ENCODE measurements at regions not wholly inside any gene's neighbourhood (a gene's known extent, or its start where the extent isn't known, plus 50 kb on each side); places are given as distances from the start of the nearest gene placed in this dataset.
A peak's percentile ranks its signal among the peaks of the same experiment; 100 is the strongest.
"Not testable (repeated sequence)": the region's sequence is repeated elsewhere in the genome, so short reads cannot be mapped to it uniquely, and the experiment has no call there.

GRCh38 chr7:142455392-142455791 lies 197.5 kb upstream of the PRSS58 start:
- Histone ChIP-seq H3K27me3 (ENCODE audit: control insufficient read depth in 5 of 5, insufficient read depth in 4 of 5, low read length in 5 of 5) (no peaks in the 10 kb centered on the region), H3K9me3 (ENCODE audit: control insufficient read depth in 5 of 5, low read length in 5 of 5) (no peaks in the 10 kb centered on the region), H3K4me1 (ENCODE audit: control insufficient read depth in 5 of 5, insufficient read depth in 5 of 5, low read length in 5 of 5) (peaks cover 1 to 32% (median 10%) of the 10 kb centered on the region in 5 donors), H3K36me3 (ENCODE audit: control insufficient read depth in 5 of 5, insufficient read depth in 5 of 5, low read length in 5 of 5) (no peaks in the 10 kb centered on the region), H3K27ac (ENCODE audit: low read depth, low read length) (no peak overlapping the region), H3K9ac (ENCODE audit: low read length in 5 of 5) (no peak overlapping the region), H3K4me3 (ENCODE audit: low read depth in 1 of 5, low read length in 5 of 5) (no peak overlapping the region)

- Histone ChIP-seq H3K4me1 (ENCODE audit: control insufficient read depth in 5 of 5, insufficient read depth in 5 of 5, low read length in 5 of 5) (peaks cover 1 to 32% (median 10%) of the 10 kb centered on the region in 5 donors), H3K9ac (ENCODE audit: low read length in 5 of 5) (no peak overlapping the region), H3K9me3 (ENCODE audit: control insufficient read depth in 5 of 5, low read length in 5 of 5) (no peaks in the 10 kb centered on the region), H3K27me3 (ENCODE audit: control insufficient read depth in 5 of 5, insufficient read depth in 4 of 5, low read length in 5 of 5) (no peaks in the 10 kb centered on the region), H3K36me3 (ENCODE audit: control insufficient read depth in 5 of 5, insufficient read depth in 5 of 5, low read length in 5 of 5) (no peaks in the 10 kb centered on the region), H3K27ac (ENCODE audit: low read depth, low read length) (no peak overlapping the region), H3K4me3 (ENCODE audit: low read depth in 1 of 5, low read length in 5 of 5) (no peak overlapping the region)
Measured at GRCh38 chr7:142454862-142455261, 197.0 kb upstream of the PRSS58 start.

- Histone ChIP-seq H3K9ac (ENCODE audit: low read length in 5 of 5) (no peak overlapping the region), H3K36me3 (ENCODE audit: control insufficient read depth in 5 of 5, insufficient read depth in 5 of 5, low read length in 5 of 5) (no peaks in the 10 kb centered on the region), H3K4me3 (ENCODE audit: low read depth in 1 of 5, low read length in 5 of 5) (no peak overlapping the region), H3K27ac (ENCODE audit: low read depth, low read length) (no peak overlapping the region), H3K27me3 (ENCODE audit: control insufficient read depth in 5 of 5, insufficient read depth in 4 of 5, low read length in 5 of 5) (no peaks in the 10 kb centered on the region), H3K4me1 (ENCODE audit: control insufficient read depth in 5 of 5, insufficient read depth in 5 of 5, low read length in 5 of 5) (peaks cover 1 to 25% (median 10%) of the 10 kb centered on the region in 5 donors), H3K9me3 (ENCODE audit: control insufficient read depth in 5 of 5, low read length in 5 of 5) (no peaks in the 10 kb centered on the region)
Measured at GRCh38 chr7:142452791-142453190, 194.9 kb upstream of the PRSS58 start.

GRCh38 chr7:142451817-142452216 lies 194.0 kb upstream of the PRSS58 start:
- no peak overlapping the region for H3K9ac ChIP-seq (ENCODE audit: low read length in 5 of 5)
- peak overlapping the region; percentile 20 for H3K27ac ChIP-seq (ENCODE audit: low read depth, low read length)

GRCh38 chr7:142451296-142451695 lies 193.4 kb upstream of the PRSS58 start:
- no peaks in the 10 kb centered on the region for H3K9me3 ChIP-seq (ENCODE audit: control insufficient read depth in 5 of 5, low read length in 5 of 5)
- no peaks in the 10 kb centered on the region for H3K27me3 ChIP-seq (ENCODE audit: control insufficient read depth in 5 of 5, insufficient read depth in 4 of 5, low read length in 5 of 5)
- peak overlapping the region; percentile 20 for H3K27ac ChIP-seq (ENCODE audit: low read depth, low read length)
- no peak overlapping the region for H3K4me3 ChIP-seq (ENCODE audit: low read depth in 1 of 5, low read length in 5 of 5)
- peaks cover 1 to 25% (median 10%) of the 10 kb centered on the region in 5 donors for H3K4me1 ChIP-seq (ENCODE audit: control insufficient read depth in 5 of 5, insufficient read depth in 5 of 5, low read length in 5 of 5)
- H3K9ac ChIP-seq (ENCODE audit: low read length in 5 of 5), result no peak overlapping the region
- no peaks in the 10 kb centered on the region for H3K36me3 ChIP-seq (ENCODE audit: control insufficient read depth in 5 of 5, insufficient read depth in 5 of 5, low read length in 5 of 5)

More at GRCh38 chr7:142451817-142452216, 194.0 kb upstream of the PRSS58 start:
- Histone ChIP-seq H3K4me1 (ENCODE audit: control insufficient read depth in 5 of 5, insufficient read depth in 5 of 5, low read length in 5 of 5) (peaks cover 1 to 25% (median 10%) of the 10 kb centered on the region in 5 donors), H3K27me3 (ENCODE audit: control insufficient read depth in 5 of 5, insufficient read depth in 4 of 5, low read length in 5 of 5) (no peaks in the 10 kb centered on the region), H3K4me3 (ENCODE audit: low read depth in 1 of 5, low read length in 5 of 5) (no peak overlapping the region), H3K36me3 (ENCODE audit: control insufficient read depth in 5 of 5, insufficient read depth in 5 of 5, low read length in 5 of 5) (no peaks in the 10 kb centered on the region), H3K9me3 (ENCODE audit: control insufficient read depth in 5 of 5, low read length in 5 of 5) (no peaks in the 10 kb centered on the region)

- no peaks in the 10 kb centered on the region for H3K9me3 ChIP-seq (ENCODE audit: control insufficient read depth in 5 of 5, low read length in 5 of 5)
- no peaks in the 10 kb centered on the region for H3K36me3 ChIP-seq (ENCODE audit: control insufficient read depth in 5 of 5, insufficient read depth in 5 of 5, low read length in 5 of 5)
- no peaks in the 10 kb centered on the region for H3K27me3 ChIP-seq (ENCODE audit: control insufficient read depth in 5 of 5, insufficient read depth in 4 of 5, low read length in 5 of 5)
- peaks cover 1 to 25% (median 10%) of the 10 kb centered on the region in 5 donors for H3K4me1 ChIP-seq (ENCODE audit: control insufficient read depth in 5 of 5, insufficient read depth in 5 of 5, low read length in 5 of 5)
- no peak overlapping the region for H3K4me3 ChIP-seq (ENCODE audit: low read depth in 1 of 5, low read length in 5 of 5)
- no peak overlapping the region for H3K9ac ChIP-seq (ENCODE audit: low read length in 5 of 5)
- no peak overlapping the region for H3K27ac ChIP-seq (ENCODE audit: low read depth, low read length)
Measured at GRCh38 chr7:142450695-142451094, 192.8 kb upstream of the PRSS58 start.

GRCh38 chr7:142450206-142450605 lies 192.3 kb upstream of the PRSS58 start:
- Histone ChIP-seq H3K36me3 (ENCODE audit: control insufficient read depth in 5 of 5, insufficient read depth in 5 of 5, low read length in 5 of 5) (no peaks in the 10 kb centered on the region), H3K4me3 (ENCODE audit: low read depth in 1 of 5, low read length in 5 of 5) (no peak overlapping the region), H3K9me3 (ENCODE audit: control insufficient read depth in 5 of 5, low read length in 5 of 5) (no peaks in the 10 kb centered on the region), H3K27me3 (ENCODE audit: control insufficient read depth in 5 of 5, insufficient read depth in 4 of 5, low read length in 5 of 5) (no peaks in the 10 kb centered on the region), H3K27ac (ENCODE audit: low read depth, low read length) (no peak overlapping the region), H3K4me1 (ENCODE audit: control insufficient read depth in 5 of 5, insufficient read depth in 5 of 5, low read length in 5 of 5) (peaks cover 1 to 25% (median 10%) of the 10 kb centered on the region in 5 donors), H3K9ac (ENCODE audit: low read length in 5 of 5) (no peak overlapping the region)

GRCh38 chr7:142448857-142449256 lies 191.0 kb upstream of the PRSS58 start:
- H3K27me3 ChIP-seq (ENCODE audit: control insufficient read depth in 5 of 5, insufficient read depth in 4 of 5, low read length in 5 of 5); H3K36me3 ChIP-seq (ENCODE audit: control insufficient read depth in 5 of 5, insufficient read depth in 5 of 5, low read length in 5 of 5); H3K9me3 ChIP-seq (ENCODE audit: control insufficient read depth in 5 of 5, low read length in 5 of 5); H3K27ac ChIP-seq (ENCODE audit: low read depth, low read length); H3K4me3 ChIP-seq (ENCODE audit: low read depth in 1 of 5, low read length in 5 of 5); H3K9ac ChIP-seq (ENCODE audit: low read length in 5 of 5): not testable (repeated sequence)
- peaks cover 1 to 25% (median 10%) of the 10 kb centered on the region in 5 donors for H3K4me1 ChIP-seq (ENCODE audit: control insufficient read depth in 5 of 5, insufficient read depth in 5 of 5, low read length in 5 of 5)

GRCh38 chr7:142447762-142448161 lies 189.9 kb upstream of the PRSS58 start:
- Histone ChIP-seq H3K9me3 (ENCODE audit: control insufficient read depth in 5 of 5, low read length in 5 of 5) (no peaks in the 10 kb centered on the region), H3K27ac (ENCODE audit: low read depth, low read length) (no peak overlapping the region), H3K27me3 (ENCODE audit: control insufficient read depth in 5 of 5, insufficient read depth in 4 of 5, low read length in 5 of 5) (no peaks in the 10 kb centered on the region), H3K9ac (ENCODE audit: low read length in 5 of 5) (no peak overlapping the region), H3K4me1 (ENCODE audit: control insufficient read depth in 5 of 5, insufficient read depth in 5 of 5, low read length in 5 of 5) (peaks cover 1 to 21% (median 15%) of the 10 kb centered on the region in 5 donors), H3K4me3 (ENCODE audit: low read depth in 1 of 5, low read length in 5 of 5) (no peak overlapping the region), H3K36me3 (ENCODE audit: control insufficient read depth in 5 of 5, insufficient read depth in 5 of 5, low read length in 5 of 5) (no peaks in the 10 kb centered on the region)

GRCh38 chr7:142445019-142445686 lies 187.3 kb upstream of the PRSS58 start:
- peaks cover 0 to 2% (median 0%) of the 10 kb centered on the region in 5 donors for H3K27me3 ChIP-seq (ENCODE audit: control insufficient read depth in 5 of 5, insufficient read depth in 4 of 5, low read length in 5 of 5)

More at GRCh38 chr7:142445019-142445686, 187.3 kb upstream of the PRSS58 start:
- H3K36me3 ChIP-seq (ENCODE audit: control insufficient read depth in 5 of 5, insufficient read depth in 5 of 5, low read length in 5 of 5), result no peaks in the 10 kb centered on the region
- H3K9ac ChIP-seq (ENCODE audit: low read length in 5 of 5), result no peak overlapping the region
- H3K4me1 ChIP-seq (ENCODE audit: control insufficient read depth in 5 of 5, insufficient read depth in 5 of 5, low read length in 5 of 5), result peaks cover 0 to 9% (median 0%) of the 10 kb centered on the region in 5 donors
- no peak overlapping the region for H3K27ac ChIP-seq (ENCODE audit: low read depth, low read length)
- H3K4me3 ChIP-seq (ENCODE audit: low read depth in 1 of 5, low read length in 5 of 5), result no peak overlapping the region
- no peaks in the 10 kb centered on the region for H3K9me3 ChIP-seq (ENCODE audit: control insufficient read depth in 5 of 5, low read length in 5 of 5)

Data from subcutaneous abdominal adipose tissue (tissue), 5 donors.